Endothelial cell of umbilical vein (primary cell): ENCODE measurements at regions not wholly inside any gene's neighbourhood (a gene's known extent, or its start where the extent isn't known, plus 50 kb on each side); places are given as distances from the start of the nearest gene placed in this dataset.

ENCODE experiments used
- POLR2A ChIP-seq: IDR thresholded peaks from 2 replicates; pipeline ENCODE4 v1.6.1; 2012; ENCODE audit warnings: low read depth, mild to moderate bottlenecking, control low read depth, low read length
- POLR2AphosphoS5 ChIP-seq: IDR thresholded peaks from 2 replicates; pipeline ENCODE4 v1.6.1; 2012; ENCODE audit warnings: low read depth, mild to moderate bottlenecking, control low read depth, low read length, moderate library complexity; ENCODE audit not compliant: insufficient read depth
- TF ChIP-seq, protein P1 (sequence below), 2 donors: IDR thresholded peaks; 1 replicate in 1 of 2; 2 replicates in 1 of 2; pipeline ENCODE4 v1.5.1; 2011; ENCODE audit warnings: low read length in 2 of 2, mild to moderate bottlenecking in 2 of 2, moderate library complexity in 2 of 2, control low read depth in 1 of 2, inconsistent platforms in 1 of 2, low read depth in 1 of 2; ENCODE audit not compliant: insufficient read depth in 1 of 2; ENCODE audit errors: extremely low read depth in 1 of 2

DNA sequence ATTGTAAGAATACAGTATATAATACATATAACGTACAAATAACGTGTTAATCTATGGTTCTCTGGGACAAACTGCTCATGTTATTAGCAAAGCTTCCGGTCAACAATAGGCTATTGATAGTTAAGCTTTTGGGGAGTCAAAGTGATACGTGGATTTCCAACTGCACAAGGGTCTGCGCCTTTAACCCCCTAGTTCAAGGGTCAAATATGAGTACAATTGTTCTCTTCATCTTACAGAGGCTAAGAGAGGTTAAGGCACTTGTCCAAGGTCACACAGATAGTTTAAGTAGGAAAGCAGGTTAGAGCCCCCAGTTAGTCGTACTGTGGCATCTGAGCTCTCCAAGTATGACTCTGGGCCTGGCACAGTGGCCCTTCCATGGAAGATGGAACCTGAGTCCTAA, 204.3 kb upstream of the KRR1 start:
- TF ChIP-seq, protein P1, sequence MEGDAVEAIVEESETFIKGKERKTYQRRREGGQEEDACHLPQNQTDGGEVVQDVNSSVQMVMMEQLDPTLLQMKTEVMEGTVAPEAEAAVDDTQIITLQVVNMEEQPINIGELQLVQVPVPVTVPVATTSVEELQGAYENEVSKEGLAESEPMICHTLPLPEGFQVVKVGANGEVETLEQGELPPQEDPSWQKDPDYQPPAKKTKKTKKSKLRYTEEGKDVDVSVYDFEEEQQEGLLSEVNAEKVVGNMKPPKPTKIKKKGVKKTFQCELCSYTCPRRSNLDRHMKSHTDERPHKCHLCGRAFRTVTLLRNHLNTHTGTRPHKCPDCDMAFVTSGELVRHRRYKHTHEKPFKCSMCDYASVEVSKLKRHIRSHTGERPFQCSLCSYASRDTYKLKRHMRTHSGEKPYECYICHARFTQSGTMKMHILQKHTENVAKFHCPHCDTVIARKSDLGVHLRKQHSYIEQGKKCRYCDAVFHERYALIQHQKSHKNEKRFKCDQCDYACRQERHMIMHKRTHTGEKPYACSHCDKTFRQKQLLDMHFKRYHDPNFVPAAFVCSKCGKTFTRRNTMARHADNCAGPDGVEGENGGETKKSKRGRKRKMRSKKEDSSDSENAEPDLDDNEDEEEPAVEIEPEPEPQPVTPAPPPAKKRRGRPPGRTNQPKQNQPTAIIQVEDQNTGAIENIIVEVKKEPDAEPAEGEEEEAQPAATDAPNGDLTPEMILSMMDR (IDR thresholded peaks at IDR 0.05; ENCODE audit: extremely low read depth in 1 of 2, insufficient read depth in 1 of 2, low read depth in 1 of 2, low read length in 2 of 2), result no peak
- TF ChIP-seq POLR2AphosphoS5 (no peak), POLR2A (no peak)
